ENCODE measurements at regions not wholly inside any gene's neighbourhood (a gene's known extent, or its start where the extent isn't known, plus 50 kb on each side); places are given as distances from the start of the nearest gene placed in this dataset.

DNA sequence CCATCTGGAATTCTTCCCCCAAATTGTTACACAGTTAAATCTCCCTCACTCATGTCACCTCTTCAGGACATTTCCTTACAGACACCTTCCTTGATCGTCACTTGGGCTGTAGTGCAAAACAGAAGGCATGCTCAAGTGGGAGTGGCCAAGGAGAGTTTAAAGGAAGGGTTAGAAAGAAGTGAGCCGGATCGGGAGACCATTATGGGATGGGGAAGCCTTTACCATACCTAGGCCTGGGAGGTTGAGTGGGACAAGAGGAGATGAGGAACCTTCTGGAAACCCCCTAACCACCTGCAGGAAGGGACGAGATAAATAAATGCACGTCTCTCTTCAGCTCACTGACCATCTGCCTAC is 102.7 kb downstream of the UCHL1 start:
- Histone ChIP-seq H3K27me3 (no peaks in the 10 kb centered on the region), H3K27ac (no peak overlapping the region), H3K36me3 (no peaks in the 10 kb centered on the region), H3K9me3 (no peaks in the 10 kb centered on the region), H3K4me1 (peaks cover 31% of the 10 kb centered on the region), H3K4me3 (no peak overlapping the region)
- TF ChIP-seq POLR2AphosphoS5 (IDR thresholded peaks at IDR 0.05; ENCODE audit: insufficient read depth in 1 of 2, low read depth in 1 of 2) (no peak), CTCF (IDR thresholded peaks at IDR 0.05) (no peak), POLR2A (IDR thresholded peaks at IDR 0.05) (no peak)
- intact Hi-C loops (cut with DNase I), result no loop called here
- no peak for DNase-seq (ENCODE audit: extremely low spot score in 2 of 2)

DNA sequence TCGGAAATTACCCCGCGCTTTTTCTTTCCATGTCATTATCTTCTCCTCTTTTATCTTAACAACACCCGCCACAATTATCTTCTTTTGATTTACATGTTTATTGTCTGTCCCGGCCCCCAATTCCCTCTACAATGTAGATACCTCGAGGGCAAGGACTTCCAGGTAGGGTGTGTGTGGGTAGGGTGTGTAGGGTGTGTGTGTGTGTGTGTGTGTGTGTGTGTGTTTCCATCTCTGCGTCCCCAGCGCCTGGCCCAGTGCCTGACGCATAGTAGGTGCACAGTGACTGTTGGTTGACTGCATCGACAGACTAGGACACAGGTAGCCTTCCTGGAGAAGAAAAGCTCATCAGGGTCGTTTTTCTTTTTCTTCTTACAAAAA is 103.1 kb downstream of the UCHL1 start:
- no peak for DNase-seq (ENCODE audit: extremely low spot score in 2 of 2)
- H3K27ac ChIP-seq, result no peak overlapping the region
- intact Hi-C loops (cut with DNase I), result loop anchor here (5.0 kb wide), 1 partner anchor 282 kb away; no protein-coding TSS in a partner anchor
- no peaks in the 10 kb centered on the region for H3K36me3 ChIP-seq
- no peaks in the 10 kb centered on the region for H3K27me3 ChIP-seq
- H3K9me3 ChIP-seq, result no peaks in the 10 kb centered on the region
- TF ChIP-seq POLR2A (IDR thresholded peaks at IDR 0.05), result no peak
- no peak for TF ChIP-seq CTCF (IDR thresholded peaks at IDR 0.05)
- no peak for TF ChIP-seq POLR2AphosphoS5 (IDR thresholded peaks at IDR 0.05; ENCODE audit: insufficient read depth in 1 of 2, low read depth in 1 of 2)
- peaks cover 31% of the 10 kb centered on the region for H3K4me1 ChIP-seq
- H3K4me3 ChIP-seq, result peak overlapping the region; percentile 72 to 76

GRCh38 chr4:41360214-41360920 is 103.6 kb downstream of the UCHL1 start:
- DNase-seq (ENCODE audit: extremely low spot score in 2 of 2), result no peak
- H3K36me3 ChIP-seq, result no peaks in the 10 kb centered on the region
- intact Hi-C loops (cut with DNase I), result loop anchor here (5.0 kb wide), 1 partner anchor 282 kb away; no protein-coding TSS in a partner anchor
- H3K27ac ChIP-seq, result peak overlapping the region; percentile 63
- no peak for TF ChIP-seq CTCF (IDR thresholded peaks at IDR 0.05)
- TF ChIP-seq POLR2AphosphoS5 (IDR thresholded peaks at IDR 0.05; ENCODE audit: insufficient read depth in 1 of 2, low read depth in 1 of 2), result no peak
- no peak for TF ChIP-seq POLR2A (IDR thresholded peaks at IDR 0.05)
- H3K27me3 ChIP-seq, result no peaks in the 10 kb centered on the region
- H3K4me1 ChIP-seq, result peaks cover 31% of the 10 kb centered on the region
- no peaks in the 10 kb centered on the region for H3K9me3 ChIP-seq
- H3K4me3 ChIP-seq, result peak overlapping the region; percentile 72 to 76

- Histone ChIP-seq H3K27ac (peak overlapping the region; percentile 63), H3K4me1 (peaks cover 31% of the 10 kb centered on the region), H3K9me3 (no peaks in the 10 kb centered on the region), H3K4me3 (peak overlapping the region; percentile 72 to 76), H3K27me3 (no peaks in the 10 kb centered on the region), H3K36me3 (no peaks in the 10 kb centered on the region)
- DNase-seq (ENCODE audit: extremely low spot score in 2 of 2), result no peak
- TF ChIP-seq POLR2A (IDR thresholded peaks at IDR 0.05), result no peak
- intact Hi-C loops (cut with DNase I), result loop anchor here (5.0 kb wide), 1 partner anchor 281 kb away; no protein-coding TSS in a partner anchor
These were observed 104.4 kb downstream of the UCHL1 start for GRCh38 chr4:41360921-41361793.

GRCh38 chr4:41361794-41362526 is 105.2 kb downstream of the UCHL1 start:
- Histone ChIP-seq H3K4me1 (peaks cover 31% of the 10 kb centered on the region), H3K36me3 (no peaks in the 10 kb centered on the region), H3K9me3 (no peaks in the 10 kb centered on the region), H3K27ac (peak overlapping the region; percentile 63), H3K27me3 (no peaks in the 10 kb centered on the region), H3K4me3 (peak overlapping the region; percentile 72 to 76)
- intact Hi-C loops (cut with DNase I), result loop anchor here (5.0 kb wide), 1 partner anchor 280 kb away; no protein-coding TSS in a partner anchor
- no peak for TF ChIP-seq POLR2AphosphoS5 (IDR thresholded peaks at IDR 0.05; ENCODE audit: insufficient read depth in 1 of 2, low read depth in 1 of 2)
- TF ChIP-seq POLR2A (IDR thresholded peaks at IDR 0.05), result no peak
- TF ChIP-seq CTCF (IDR thresholded peaks at IDR 0.05), result no peak
- DNase-seq (ENCODE audit: extremely low spot score in 2 of 2), result no peak

Measured in vagina (tissue), 2 donors.